Spleen (tissue), 11 donors: ENCODE measurements at regions not wholly inside any gene's neighbourhood (a gene's known extent, or its start where the extent isn't known, plus 50 kb on each side); places are given as distances from the start of the nearest gene placed in this dataset.
"Not testable (repeated sequence)": the region's sequence is repeated elsewhere in the genome, so short reads cannot be mapped to it uniquely, and the experiment has no call there.

ENCODE experiments used
- DNase-seq: peaks from one replicate; pipeline ENCODE4 v3.0.0-alpha.2; 2020
- H3K27ac ChIP-seq, 8 donors: fragments of 200-600 bp; sonication (generic) in 7 of 8; 1 replicate in 4 of 8; 2 replicates in 4 of 8; pipeline versions ENCODE4 v1.5.0 to v1.8.0; 2016 to 2021; ENCODE audit warnings: inconsistent platforms in 4 of 8, mild to moderate bottlenecking in 4 of 8, moderate library complexity in 1 of 8
- H3K27me3 ChIP-seq, 7 donors: fragments of 200-600 bp; sonication (generic) in 6 of 7; replicated peaks in 1 of 7; 1 replicate in 4 of 7; 2 replicates in 3 of 7; pipeline versions ENCODE4 v1.5.0 to v1.8.0; 2016 to 2021; ENCODE audit warnings: inconsistent platforms in 3 of 7, mild to moderate bottlenecking in 1 of 7
- H3K36me3 ChIP-seq, 6 donors: fragments of 200-600 bp; sonication (generic) in 5 of 6; 1 replicate in 4 of 6; 2 replicates in 2 of 6; pipeline versions ENCODE4 v1.5.0 to v1.8.0; 2016 to 2021; ENCODE audit warnings: inconsistent platforms in 2 of 6
- H3K4me1 ChIP-seq, 6 donors: fragments of 200-600 bp; sonication (generic) in 5 of 6; 1 replicate in 3 of 6; 2 replicates in 3 of 6; pipeline versions ENCODE4 v1.5.0 to v1.8.0; 2016 to 2021; ENCODE audit warnings: inconsistent platforms in 3 of 6
- H3K4me3 ChIP-seq, 8 donors: fragments of 200-600 bp; sonication (generic) in 7 of 8; 1 replicate in 4 of 8; 2 replicates in 4 of 8; pipeline versions ENCODE4 v1.5.0 to v1.8.0; 2016 to 2021; ENCODE audit warnings: inconsistent platforms in 4 of 8, mild to moderate bottlenecking in 4 of 8, moderate library complexity in 2 of 8
- H3K9me3 ChIP-seq, 8 donors: fragments of 200-600 bp; sonication (generic) in 7 of 8; 1 replicate in 4 of 8; 2 replicates in 4 of 8; pipeline versions ENCODE4 v1.5.0 to v1.8.0; 2016 to 2021; ENCODE audit warnings: inconsistent platforms in 4 of 8
- POLR2A ChIP-seq, 3 donors: fragments of 450-650 bp; IDR thresholded peaks; one replicate each; pipeline ENCODE4 v1.5.1; 2017; ENCODE audit warnings: antibody characterized with exemption in 3 of 3, mild to moderate bottlenecking in 1 of 3
- WGBS, 5 donors: extraction: QIAGEN DNeasy Blood & Tissue Kit in 3 of 5; methylation state at CpG; one replicate each; pipeline versions ENCODE4 v1.1.5 to v1.1.7; 2013 to 2018; 5-methylcytosine and 5-hydroxymethylcytosine counted together
- intact Hi-C: fragments of 100-400 bp; cut with DNase I; formaldehyde crosslinking; loops from one replicate; pipeline ENCODE4 v1.15.0; 2023; ENCODE audit warnings: low total_unique reads
- donor health status: healthy with polysubstance abuse.
- donor health status: DM: no; HTN: no; CAD: no; lungs with moderate emphysema.
- donor health status: DM: no; HTN: no; CAD: no.
- donor health status: Bipolar disorder and iron deficiency.
- donor health status: healthy.
- donor health status: DM: no; HTN: no; CAD: no.
- donor health status: DM: yes; HTN: yes; CAD: no.

DNA sequence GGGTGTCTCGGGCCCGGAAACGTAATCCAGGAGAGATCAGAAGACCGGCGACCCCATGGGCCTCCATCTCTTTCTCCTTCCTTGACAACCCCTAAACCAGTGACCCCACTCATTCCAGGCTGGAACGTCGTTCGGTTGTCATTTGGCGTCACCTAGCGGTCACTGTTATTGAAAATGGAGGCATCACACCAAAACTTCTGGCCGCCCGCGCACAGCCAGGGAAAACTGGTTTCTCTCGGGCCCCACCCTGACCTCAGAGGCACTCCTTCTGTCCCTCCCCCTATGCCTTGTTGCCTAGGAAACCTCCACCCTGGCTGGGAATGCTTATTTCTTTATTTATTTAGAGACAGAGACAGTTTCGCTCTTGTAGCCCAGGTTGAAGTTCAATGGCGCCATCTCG lies 2327.3 kb upstream of the TPTE start:
- H3K36me3 ChIP-seq, intact Hi-C loops, H3K27ac ChIP-seq, H3K27me3 ChIP-seq, DNase-seq, H3K4me3 ChIP-seq, H3K4me1 ChIP-seq, H3K9me3 ChIP-seq: not testable (repeated sequence)
- no CpG with 5 or more reads among the region's 17 CpGs for WGBS, 5 donors

DNA sequence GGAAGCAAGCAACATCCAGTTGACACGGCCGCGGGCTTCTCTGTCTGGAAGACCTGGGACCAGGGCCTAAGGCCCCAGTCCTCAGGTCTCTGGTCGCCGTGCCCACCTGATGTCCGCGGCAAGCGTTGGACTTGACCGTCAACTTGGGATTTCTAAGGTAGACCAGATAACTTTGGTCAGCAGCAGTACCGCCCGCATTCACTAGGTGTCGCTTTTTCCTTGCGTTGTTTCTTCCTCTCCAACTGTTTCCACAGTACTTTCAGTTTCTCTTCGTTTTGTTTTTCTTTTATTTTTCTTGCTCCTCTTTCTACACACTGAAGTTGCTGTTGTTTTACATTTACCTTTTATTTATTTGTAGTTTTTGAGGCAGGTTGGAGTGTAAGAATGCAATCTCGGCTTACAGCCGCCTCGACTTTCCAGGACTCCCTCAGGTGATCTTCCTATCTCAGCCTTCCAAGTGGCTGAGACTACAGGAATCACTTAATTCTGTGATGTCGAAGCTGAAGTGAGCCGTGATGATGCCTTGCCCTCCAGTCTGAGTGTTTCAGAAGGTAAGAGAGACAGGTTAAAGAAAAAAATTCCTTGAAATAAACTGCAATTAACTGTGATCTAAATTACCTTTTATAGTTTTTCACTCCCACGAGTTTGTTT lies 2323.9 kb upstream of the TPTE start:
- intact Hi-C loops, DNase-seq, H3K27me3 ChIP-seq, H3K27ac ChIP-seq, H3K36me3 ChIP-seq, H3K4me1 ChIP-seq, H3K4me3 ChIP-seq, H3K9me3 ChIP-seq: not testable (repeated sequence)
- no CpG with 5 or more reads among the region's 20 CpGs for WGBS, 5 donors

DNA sequence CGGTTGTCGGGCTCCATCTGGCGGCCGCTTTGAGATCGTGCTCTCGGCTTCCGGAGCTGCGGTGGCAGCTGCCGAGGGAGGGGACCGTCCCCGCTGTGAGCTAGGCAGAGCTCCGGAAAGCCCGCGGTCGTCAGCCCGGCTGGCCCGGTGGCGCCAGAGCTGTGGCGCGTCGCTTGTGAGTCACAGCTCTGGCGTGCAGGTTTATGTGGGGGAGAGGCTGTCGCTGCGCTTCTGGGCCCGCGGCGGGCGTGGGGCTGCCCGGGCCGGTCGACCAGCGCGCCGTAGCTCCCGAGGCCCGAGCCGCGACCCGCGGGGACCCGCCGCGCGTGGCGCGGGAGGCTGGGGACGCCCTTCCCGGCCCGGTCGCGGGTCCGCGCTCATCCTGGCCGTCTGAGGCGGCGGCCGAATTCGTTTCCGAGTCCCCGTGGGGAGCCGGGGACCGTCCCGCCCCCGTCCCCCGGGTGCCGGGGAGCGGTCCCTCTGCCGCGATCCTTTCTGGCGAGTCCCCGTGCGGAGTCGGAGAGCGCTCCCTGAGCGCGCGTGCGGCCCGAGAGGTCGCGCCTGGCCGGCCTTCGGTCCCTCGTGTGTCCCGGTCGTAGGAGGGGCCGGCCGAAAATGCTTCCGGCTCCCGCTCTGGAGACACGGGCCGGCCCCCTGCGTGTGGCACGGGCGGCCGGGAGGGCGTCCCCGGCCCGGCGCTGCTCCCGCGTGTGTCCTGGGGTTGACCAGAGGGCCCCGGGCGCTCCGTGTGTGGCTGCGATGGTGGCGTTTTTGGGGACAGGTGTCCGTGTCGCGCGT lies 2316.1 kb upstream of the TPTE start:
- DNase-seq, H3K9me3 ChIP-seq, H3K4me3 ChIP-seq, H3K27ac ChIP-seq, intact Hi-C loops, H3K27me3 ChIP-seq, H3K4me1 ChIP-seq, H3K36me3 ChIP-seq: not testable (repeated sequence)
- WGBS, 5 donors = no CpG with 5 or more reads among the region's 111 CpGs

DNA sequence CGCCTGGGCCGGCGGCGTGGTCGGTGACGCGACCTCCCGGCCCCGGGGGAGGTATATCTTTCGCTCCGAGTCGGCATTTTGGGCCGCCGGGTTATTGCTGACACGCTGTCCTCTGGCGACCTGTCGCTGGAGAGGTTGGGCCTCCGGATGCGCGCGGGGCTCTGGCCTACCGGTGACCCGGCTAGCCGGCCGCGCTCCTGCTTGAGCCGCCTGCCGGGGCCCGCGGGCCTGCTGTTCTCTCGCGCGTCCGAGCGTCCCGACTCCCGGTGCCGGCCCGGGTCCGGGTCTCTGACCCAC lies 2315.5 kb upstream of the TPTE start:
- intact Hi-C loops, H3K27ac ChIP-seq, H3K4me1 ChIP-seq, H3K27me3 ChIP-seq, H3K4me3 ChIP-seq, H3K36me3 ChIP-seq, DNase-seq, H3K9me3 ChIP-seq: not testable (repeated sequence)
- no CpG with 5 or more reads among the region's 40 CpGs for WGBS, 5 donors

DNA sequence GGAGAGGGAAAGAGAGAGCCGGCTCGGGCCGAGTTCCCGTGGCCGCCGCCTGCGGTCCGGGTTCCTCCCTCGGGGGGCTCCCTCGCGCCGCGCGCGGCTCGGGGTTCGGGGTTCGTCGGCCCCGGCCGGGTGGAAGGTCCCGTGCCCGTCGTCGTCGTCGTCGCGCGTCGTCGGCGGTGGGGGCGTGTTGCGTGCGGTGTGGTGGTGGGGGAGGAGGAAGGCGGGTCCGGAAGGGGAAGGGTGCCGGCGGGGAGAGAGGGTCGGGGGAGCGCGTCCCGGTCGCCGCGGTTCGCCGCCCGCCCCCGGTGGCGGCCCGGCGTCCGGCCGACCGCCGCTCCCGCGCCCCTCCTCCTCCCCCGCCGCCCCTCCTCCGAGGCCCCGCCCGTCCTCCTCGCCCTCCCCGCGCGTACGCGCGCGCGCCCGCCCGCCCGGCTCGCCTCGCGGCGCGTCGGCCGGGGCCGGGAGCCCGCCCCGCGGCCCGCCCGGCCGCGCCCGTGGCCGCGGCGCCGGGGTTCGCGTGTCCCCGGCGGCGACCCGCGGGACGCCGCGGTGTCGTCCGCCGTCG lies 2308.3 kb upstream of the TPTE start:
- H3K9me3 ChIP-seq, H3K27me3 ChIP-seq, H3K4me3 ChIP-seq, H3K27ac ChIP-seq, intact Hi-C loops, H3K36me3 ChIP-seq, H3K4me1 ChIP-seq: not testable (repeated sequence)
- peak; percentile 100 for DNase-seq
- WGBS, 5 donors = 23 to 87% (median 48%) methylated on average over 20 to 58 of the region's 111 CpGs; no CpG with 5 or more reads in 1 of the 5 donors

DNA sequence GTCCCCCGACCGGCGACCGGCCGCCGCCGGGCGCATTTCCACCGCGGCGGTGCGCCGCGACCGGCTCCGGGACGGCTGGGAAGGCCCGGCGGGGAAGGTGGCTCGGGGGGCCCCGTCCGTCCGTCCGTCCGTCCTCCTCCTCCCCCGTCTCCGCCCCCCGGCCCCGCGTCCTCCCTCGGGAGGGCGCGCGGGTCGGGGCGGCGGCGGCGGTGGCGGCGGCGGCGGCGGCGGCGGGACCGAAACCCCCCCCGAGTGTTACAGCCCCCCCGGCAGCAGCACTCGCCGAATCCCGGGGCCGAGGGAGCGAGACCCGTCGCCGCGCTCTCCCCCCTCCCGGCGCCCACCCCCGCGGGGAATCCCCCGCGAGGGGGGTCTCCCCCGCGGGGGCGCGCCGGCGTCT lies 2306.8 kb upstream of the TPTE start:
- H3K36me3 ChIP-seq, H3K27ac ChIP-seq, H3K9me3 ChIP-seq, intact Hi-C loops, H3K4me1 ChIP-seq, H3K4me3 ChIP-seq, H3K27me3 ChIP-seq, DNase-seq: not testable (repeated sequence)
- TF ChIP-seq POLR2A (IDR thresholded peaks at IDR 0.05) = peak in 1 of 3 donors; percentile 80
- 4 to 67% (median 34%) methylated on average over 20 to 29 of the region's 70 CpGs for WGBS, 5 donors

DNA sequence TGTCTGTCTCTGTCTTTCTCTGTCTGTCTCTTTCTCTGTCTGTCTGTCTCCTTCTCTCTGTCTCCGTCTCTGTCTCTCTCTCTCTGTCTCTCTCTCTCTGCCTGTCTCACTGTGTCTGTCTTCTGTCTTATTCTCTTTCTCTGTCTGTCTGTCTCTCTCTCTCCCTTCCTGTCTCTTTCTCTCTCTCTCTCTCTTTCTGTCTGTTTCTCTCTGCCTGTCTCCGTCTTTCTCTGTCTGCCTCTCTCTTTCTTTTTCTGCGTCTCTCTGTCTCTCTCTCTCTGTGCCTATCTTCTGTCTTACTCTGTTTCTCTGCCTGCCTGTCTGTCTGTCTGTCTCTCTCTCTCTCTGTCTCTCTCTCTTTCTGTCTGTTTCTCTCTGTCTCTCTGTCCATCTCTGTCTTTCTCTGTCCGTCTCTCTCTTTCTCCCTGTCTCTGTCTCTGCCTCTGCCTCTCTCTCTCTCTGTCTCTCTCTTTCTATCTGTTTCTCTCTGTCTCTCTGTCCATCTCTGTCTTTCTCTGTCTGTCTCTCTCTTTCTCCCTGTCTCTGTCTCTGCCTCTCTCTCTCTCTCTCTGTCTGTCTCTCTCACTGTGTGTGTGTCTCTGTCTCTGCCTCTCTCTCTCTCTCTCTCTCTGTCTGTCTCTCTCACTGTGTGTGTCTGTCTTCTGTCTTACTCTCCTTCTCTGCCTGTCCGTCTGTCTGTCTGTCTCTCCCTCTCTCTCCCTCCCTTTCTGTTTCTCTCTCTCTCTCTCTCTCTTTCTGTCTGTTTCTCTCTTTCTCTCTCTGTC lies 2291.8 kb upstream of the TPTE start:
- H3K4me3 ChIP-seq, intact Hi-C loops, H3K27me3 ChIP-seq, H3K36me3 ChIP-seq, H3K27ac ChIP-seq, DNase-seq, H3K4me1 ChIP-seq: not testable (repeated sequence)
- H3K9me3 ChIP-seq = peaks cover 0 to 12% (median 0%) of the 10 kb centered on the region in 8 donors
- WGBS, 5 donors = no CpG with 5 or more reads among the region's 5 CpGs

DNA sequence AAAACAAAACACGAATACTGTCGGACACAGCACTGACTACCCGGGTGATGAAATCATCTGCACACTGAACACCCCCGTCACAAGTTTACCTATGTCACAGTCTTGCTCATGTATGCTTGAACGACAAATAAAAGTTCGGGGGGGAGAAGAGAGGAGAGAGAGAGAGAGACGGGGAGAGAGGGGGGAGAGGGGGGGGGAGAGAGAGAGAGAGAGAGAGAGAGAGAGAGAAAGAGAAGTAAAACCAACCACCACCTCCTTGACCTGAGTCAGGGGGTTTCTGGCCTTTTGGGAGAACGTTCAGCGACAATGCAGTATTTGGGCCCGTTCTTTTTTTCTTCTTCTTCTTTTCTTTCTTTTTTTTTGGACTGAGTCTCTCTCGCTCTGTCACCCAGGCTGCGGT lies 2290.1 kb upstream of the TPTE start:
- 68 to 100% (median 78%) methylated on average over 1 to 6 of the region's 12 CpGs for WGBS, 5 donors
- DNase-seq = not testable (repeated sequence)

DNA sequence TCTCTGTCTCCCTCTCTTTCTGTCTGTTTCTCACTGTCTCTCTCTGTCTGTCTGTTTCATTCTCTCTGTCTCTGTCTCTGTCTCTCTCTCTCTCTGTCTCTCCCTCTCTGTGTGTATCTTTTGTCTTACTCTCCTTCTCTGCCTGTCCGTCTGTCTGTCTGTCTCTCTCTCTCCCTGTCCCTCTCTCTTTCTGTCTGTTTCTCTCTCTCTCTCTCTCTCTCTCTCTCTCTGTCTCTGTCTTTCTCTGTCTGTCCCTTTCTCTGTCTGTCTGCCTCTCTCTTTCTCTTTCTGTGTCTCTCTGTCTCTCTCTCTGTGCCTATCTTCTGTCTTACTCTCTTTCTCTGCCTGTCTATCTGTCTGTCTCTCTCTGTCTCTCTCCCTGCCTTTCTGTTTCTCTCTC lies 2288.4 kb upstream of the TPTE start:
- DNase-seq, H3K27ac ChIP-seq, H3K4me3 ChIP-seq, H3K4me1 ChIP-seq, intact Hi-C loops, H3K27me3 ChIP-seq, H3K36me3 ChIP-seq: not testable (repeated sequence)
- H3K9me3 ChIP-seq = peaks cover 0 to 12% (median 0%) of the 10 kb centered on the region in 8 donors
- 67 to 92% (median 73%) methylated on average over 1 of the region's 1 CpG for WGBS, 5 donors

More for the DNA sequence above, 2290.1 kb upstream of the TPTE start:
- H3K36me3 ChIP-seq, H3K27me3 ChIP-seq, H3K4me3 ChIP-seq, H3K27ac ChIP-seq, H3K4me1 ChIP-seq, intact Hi-C loops: not testable (repeated sequence)
- peaks cover 0 to 12% (median 0%) of the 10 kb centered on the region in 8 donors for H3K9me3 ChIP-seq

DNA sequence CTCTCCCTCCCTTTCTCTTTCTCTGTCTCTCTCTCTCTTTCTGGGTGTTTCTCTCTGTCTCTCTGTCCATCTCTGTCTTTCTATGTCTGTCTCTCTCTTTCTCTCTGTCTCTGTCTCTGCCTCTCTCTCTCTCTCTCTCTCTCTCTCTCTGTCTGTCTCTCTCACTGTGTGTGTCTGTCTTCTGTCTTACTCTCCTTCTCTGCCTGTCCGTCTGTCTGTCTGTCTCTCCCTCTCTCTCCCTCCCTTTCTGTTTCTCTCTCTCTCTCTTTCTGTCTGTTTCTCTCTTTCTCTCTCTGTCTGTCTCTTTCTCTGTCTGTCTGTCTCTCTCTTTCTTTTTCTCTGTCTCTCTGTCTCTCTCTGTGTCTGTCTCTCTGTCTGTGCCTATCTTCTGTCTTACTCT lies 2287.3 kb upstream of the TPTE start:
- H3K4me1 ChIP-seq, H3K9me3 ChIP-seq, intact Hi-C loops, DNase-seq, H3K27ac ChIP-seq, H3K36me3 ChIP-seq, H3K27me3 ChIP-seq, H3K4me3 ChIP-seq: not testable (repeated sequence)
- WGBS, 5 donors = 60 to 100% (median 75%) methylated on average over 1 of the region's 1 CpG
